Cerebellar cortex (tissue), 1 donor: ENCODE measurements at regions not wholly inside any gene's neighbourhood (a gene's known extent, or its start where the extent isn't known, plus 50 kb on each side); places are given as distances from the start of the nearest gene placed in this dataset.
"Not testable (repeated sequence)": the region's sequence is repeated elsewhere in the genome, so short reads cannot be mapped to it uniquely, and the experiment has no call there.

Experiments used
- DNase-seq: peaks from one replicate; pipeline ENCODE4 v3.0.0-alpha.2; 2015; ENCODE audit warnings: low spot score

- DNase-seq = no peak
These were observed 160.6 kb upstream of the SPRY2 start for GRCh38 chr13:80501556-80501955.

DNA sequence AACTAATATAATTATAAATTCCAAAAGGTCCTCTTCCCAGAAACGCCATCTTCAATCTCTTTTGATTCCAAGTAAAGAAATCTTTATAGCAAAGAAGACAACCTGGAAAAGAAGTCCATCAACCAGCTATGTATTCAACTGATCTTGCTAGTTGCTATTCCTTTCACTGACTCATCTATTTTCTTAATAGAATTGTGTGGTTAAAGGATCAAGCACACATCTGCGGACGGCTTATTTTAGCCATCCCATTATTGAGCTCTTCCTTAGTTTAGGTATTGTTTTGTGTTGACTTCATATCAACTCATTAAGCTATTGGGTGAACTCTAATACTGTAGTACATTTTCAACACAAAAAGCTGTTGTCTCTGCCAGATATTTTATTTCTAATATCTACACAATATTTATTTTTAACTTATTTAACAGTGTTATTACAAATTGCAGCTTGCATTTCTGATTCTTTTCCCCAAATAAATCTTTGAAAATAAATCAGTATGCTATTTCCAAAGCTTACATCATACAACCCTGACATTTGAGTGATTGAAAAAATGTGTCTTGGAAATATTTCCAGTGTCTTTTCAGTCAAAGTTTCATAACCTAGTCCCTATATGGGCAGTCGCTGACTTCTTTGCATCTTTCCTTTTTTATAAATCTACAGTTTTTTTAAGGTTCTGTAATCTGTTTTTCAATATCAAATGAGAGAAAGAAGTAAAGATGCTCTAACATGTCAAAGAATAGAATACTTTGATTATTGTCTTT, 158.8 kb upstream of the SPRY2 start:
- no peak for DNase-seq

- no peak for DNase-seq
These were observed 157.5 kb upstream of the SPRY2 start for GRCh38 chr13:80498433-80498832.

- no peak for DNase-seq
These were observed 157.1 kb upstream of the SPRY2 start for GRCh38 chr13:80497978-80498377.

GRCh38 chr13:80497439-80497838, 156.5 kb upstream of the SPRY2 start:
- no peak for DNase-seq

GRCh38 chr13:80496721-80497397, 155.9 kb upstream of the SPRY2 start:
- DNase-seq = no peak

- DNase-seq = not testable (repeated sequence)
These were observed 149.6 kb upstream of the SPRY2 start for GRCh38 chr13:80490491-80490943.

- DNase-seq = no peak
These were observed 145.5 kb upstream of the SPRY2 start for GRCh38 chr13:80486402-80486801.

DNA sequence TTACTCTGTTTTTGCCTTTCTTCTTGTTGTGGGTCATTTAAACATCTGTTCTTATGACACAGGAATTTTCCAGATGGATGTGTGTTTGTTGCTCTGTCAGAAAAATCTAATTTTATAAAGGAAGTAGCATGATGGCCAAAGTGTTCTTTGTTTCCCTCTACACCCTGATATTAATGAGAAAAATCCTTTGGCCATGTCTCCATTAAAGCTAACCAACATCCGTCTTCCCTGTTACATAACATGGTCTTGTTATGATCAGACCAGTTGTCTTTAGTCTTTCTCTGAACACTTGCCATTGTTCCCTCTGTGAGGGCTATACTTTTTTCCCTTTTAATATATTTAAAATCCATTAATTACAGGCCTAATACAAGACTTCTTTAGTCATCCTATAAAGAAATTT, 142.2 kb upstream of the SPRY2 start:
- no peak for DNase-seq

- no peak for DNase-seq
These were observed 140.7 kb upstream of the SPRY2 start for GRCh38 chr13:80481588-80481987.

DNA sequence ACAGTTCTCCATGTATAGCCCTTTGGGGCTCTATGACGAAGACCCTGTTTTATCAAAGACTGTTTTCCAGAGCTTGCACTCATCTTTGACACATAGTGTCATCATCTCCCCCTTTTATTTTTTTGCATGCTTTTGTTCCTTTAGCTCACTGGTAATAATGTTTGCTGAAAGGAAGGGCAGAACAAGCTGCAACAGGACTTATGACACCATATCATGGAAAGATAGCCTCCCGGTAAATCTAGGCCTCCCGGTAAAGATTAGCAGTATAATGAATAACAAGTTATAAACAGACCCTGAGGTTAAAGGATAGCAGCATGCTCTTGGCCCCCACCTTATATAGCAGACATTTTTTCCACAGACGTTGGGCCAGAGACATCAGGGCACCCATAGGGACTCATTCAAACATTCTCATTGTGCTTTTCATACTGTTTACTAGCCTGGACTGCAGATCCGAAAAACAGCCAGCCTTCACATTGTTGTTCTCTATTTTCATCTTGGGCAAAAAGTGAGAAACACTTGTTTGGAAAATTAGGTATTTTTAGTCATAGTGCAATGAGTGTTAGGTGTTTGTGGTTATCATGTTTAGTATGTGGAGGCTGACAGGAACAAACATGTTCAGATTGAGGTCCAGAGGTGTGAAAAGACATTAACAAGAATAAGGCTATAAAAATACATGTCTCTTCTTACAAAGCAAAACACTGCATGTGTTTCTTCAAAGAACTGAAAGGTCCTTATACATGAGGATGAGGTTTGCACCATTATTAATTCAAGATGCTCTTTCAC, 136.9 kb upstream of the SPRY2 start:
- no peak for DNase-seq

GRCh38 chr13:80476953-80477352, 136.0 kb upstream of the SPRY2 start:
- DNase-seq = no peak

- DNase-seq = no peak
These were observed 134.8 kb upstream of the SPRY2 start for GRCh38 chr13:80475718-80476117.

- DNase-seq = peak; percentile 68
These were observed 132.8 kb upstream of the SPRY2 start for GRCh38 chr13:80473695-80474094.

DNA sequence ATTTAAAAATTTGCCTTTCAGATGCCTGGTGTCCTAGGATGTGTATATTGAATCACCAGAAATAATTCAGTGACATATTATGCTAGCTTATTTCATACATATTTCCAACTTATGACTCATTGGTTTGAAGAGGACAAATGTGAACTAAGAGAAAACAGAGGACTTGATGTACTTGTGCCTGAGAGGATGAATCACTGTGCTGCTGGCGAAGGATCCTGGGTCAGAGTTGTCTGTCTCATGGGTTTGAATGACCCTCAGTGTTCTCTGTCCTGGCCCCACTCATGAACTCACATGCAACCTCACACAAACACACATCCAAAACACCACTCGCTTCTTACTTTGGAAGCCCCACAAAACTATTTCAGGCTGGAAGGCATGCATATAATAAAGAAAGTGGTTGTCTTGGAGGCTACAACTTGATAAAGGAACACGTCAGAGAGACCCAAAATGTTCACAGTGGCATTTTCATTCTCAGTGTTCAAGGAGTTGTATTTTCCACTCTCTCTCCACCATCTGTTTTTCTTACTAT, 129.0 kb upstream of the SPRY2 start:
- DNase-seq = peak; percentile 56

- DNase-seq = no peak
These were observed 128.4 kb upstream of the SPRY2 start for GRCh38 chr13:80469105-80469852.

DNA sequence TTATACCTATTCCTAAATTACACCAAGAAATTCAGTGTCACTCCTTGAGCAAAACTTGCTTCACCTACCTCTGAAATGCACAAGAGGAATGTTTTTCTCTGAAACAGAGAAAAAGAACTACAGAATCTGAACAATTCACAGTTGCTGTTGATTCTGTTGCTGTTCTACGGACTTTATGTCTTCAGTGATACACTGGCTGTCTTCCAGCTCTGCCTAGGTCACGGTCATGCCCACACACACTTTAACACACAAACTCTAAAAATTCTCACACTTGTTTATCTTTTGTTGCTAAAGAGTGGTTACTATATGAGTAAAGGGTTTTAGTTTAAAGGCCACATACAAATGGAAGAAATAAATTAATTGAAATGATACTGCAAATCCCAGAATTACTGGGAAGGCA, 124.4 kb upstream of the SPRY2 start:
- DNase-seq = no peak

DNA sequence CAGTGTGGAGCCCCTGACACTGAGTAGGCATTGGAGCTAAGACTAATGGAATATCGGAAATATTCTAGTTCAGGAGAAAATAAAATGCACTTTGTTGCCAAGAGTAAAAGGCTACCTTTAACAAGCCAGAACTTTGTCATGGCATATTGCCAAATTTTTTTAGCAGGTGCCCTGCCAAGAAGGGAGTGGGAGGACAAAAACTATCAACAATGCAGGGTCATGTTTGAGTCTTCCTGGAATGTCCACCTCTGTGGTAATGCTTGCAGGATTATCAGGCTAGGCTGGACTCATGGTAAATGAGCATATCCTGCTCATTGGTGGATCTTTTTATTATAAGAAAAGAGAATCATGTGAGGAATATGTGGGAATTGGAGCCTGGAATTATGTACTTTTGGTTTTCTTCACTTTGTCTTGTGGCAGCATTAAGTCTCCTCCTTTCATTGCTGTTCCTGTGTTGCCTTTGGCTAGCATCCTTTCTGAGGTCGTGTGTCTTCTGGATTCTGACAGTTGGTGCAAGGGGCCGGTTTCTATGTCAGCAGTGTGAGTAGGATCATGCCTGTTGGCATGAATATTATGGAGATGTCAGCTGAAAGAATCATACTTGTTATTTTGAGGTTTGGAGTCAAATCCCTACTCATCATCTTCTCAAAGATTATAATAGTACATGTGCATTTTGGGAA, 122.9 kb upstream of the SPRY2 start:
- no peak for DNase-seq

- no peak for DNase-seq
These were observed 121.6 kb upstream of the SPRY2 start for GRCh38 chr13:80462567-80462966.

DNA sequence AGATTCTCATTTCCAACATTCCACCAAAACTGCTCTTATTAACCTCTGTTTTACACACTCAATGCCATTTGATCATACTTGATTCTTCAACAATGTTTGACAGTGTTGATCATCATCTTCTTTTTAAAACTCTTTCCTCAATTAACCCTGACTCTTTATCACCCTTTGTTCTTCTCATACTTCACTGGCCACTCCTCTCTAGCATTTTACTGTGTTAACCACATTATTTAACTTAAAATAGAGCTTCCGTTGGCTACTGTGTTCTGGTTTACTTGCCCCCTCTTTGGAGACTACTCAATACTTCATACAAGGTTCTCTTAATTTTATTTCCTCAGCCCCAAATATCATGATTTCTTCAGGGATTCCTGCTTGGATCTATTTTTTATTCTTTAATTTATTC, 121.1 kb upstream of the SPRY2 start:
- no peak for DNase-seq

DNA sequence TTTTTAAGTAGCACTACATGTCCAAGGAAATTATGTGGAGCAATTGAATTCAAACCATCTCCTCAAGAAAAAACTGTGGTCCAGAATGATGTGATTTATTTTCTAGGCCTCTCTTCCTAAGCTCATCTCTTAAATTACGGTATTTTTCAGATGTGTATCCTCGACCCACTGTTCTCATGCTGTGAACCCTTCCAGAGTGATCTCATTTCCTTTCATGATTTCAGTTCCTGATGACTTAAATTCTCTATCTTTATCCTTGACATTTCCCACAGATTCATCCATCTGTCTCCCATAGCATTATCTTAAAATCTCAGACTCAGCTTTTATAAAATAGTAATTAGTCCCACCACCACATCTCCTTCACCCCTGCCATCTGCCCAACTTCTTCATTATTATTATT, 117.6 kb upstream of the SPRY2 start:
- no peak for DNase-seq
